G401 (cell line): ENCODE measurements at regions not wholly inside any gene's neighbourhood (a gene's known extent, or its start where the extent isn't known, plus 50 kb on each side); places are given as distances from the start of the nearest gene placed in this dataset.
"Not testable (repeated sequence)": the region's sequence is repeated elsewhere in the genome, so short reads cannot be mapped to it uniquely, and the experiment has no call there.

Source experiments
- DNase-seq: peaks from one replicate; pipeline ENCODE4 v3.0.0-alpha.2; 2015; ENCODE audit warnings: low spot score
- in situ Hi-C: cut with HindIII; loops from 2 replicates; pipeline ENCODE4 v1.10.0; 2016; ENCODE audit warnings: low sequenced_read_pairs, mixed read lengths

DNA sequence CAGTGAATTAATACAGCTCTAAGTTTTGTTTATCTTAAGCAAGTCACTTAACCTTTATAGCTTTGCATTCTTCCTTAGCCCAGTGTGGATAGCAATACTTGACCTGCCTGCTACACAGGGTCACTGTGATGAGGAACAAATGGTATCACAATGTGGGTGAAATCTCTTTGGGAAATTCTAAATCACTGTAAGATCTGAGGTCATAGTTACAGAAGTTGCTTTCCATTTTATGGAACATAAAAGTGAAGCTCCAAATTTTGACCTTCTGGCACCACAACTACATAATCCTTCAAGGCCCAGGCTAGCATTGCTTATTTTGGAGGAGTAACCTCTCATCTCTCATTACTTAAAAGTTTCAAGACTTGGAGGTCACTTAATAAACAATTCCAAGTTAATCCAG is 227.7 kb downstream of the USP46 start:
- DNase-seq, result no peak
- in situ Hi-C loops, result no loop called here

GRCh38 chr4:52431869-52432268 is 227.2 kb downstream of the USP46 start:
- in situ Hi-C loops, result no loop called here
- DNase-seq, result no peak

GRCh38 chr4:52442524-52442923 is 216.6 kb downstream of the USP46 start:
- in situ Hi-C loops, DNase-seq: not testable (repeated sequence)

DNA sequence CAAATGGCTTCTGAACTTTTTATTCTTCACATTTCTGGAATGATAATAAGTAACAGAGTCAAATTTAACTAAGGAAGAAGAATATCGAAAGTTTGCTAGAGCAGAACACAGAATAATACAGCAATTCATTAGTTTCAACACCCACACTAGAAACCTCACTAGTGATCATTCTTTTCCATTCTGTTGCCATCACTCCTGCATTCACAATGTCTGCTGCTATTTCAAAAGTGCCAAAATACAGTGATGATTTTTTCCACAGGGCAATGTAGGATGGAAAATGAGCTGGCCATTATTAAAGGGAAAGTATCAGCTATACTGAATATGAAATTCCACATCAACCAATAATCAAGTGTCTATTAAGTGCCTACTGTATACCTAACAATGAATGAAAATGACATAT is 186.7 kb downstream of the USP46 start:
- in situ Hi-C loops, result no loop called here
- DNase-seq, result no peak

- in situ Hi-C loops, result no loop called here
- no peak for DNase-seq
These were observed 181.8 kb downstream of the USP46 start for GRCh38 chr4:52477191-52477780.

GRCh38 chr4:52483186-52483890 is 175.8 kb downstream of the USP46 start:
- DNase-seq, result no peak
- in situ Hi-C loops, result no loop called here

DNA sequence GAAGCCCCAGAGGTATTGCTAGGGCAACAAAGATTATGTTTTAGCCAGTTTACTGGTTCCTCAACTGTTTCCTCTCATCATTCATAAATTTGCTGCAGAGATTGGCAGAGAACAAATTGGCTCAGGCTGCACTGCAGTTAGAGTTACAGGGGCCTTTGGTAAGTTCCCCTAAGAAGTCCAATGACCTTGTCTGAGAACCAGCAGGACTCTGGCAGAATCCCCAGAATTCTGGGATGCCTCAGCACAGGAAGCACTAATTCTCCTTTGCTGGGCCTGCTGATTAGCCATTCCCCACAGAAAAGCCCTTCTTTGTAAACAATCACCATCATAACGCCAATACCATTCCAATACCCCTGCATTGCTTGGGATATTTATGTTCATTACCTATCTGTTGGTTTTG is 151.3 kb downstream of the USP46 start:
- in situ Hi-C loops, result no loop called here
- DNase-seq, result peak; percentile 44

DNA sequence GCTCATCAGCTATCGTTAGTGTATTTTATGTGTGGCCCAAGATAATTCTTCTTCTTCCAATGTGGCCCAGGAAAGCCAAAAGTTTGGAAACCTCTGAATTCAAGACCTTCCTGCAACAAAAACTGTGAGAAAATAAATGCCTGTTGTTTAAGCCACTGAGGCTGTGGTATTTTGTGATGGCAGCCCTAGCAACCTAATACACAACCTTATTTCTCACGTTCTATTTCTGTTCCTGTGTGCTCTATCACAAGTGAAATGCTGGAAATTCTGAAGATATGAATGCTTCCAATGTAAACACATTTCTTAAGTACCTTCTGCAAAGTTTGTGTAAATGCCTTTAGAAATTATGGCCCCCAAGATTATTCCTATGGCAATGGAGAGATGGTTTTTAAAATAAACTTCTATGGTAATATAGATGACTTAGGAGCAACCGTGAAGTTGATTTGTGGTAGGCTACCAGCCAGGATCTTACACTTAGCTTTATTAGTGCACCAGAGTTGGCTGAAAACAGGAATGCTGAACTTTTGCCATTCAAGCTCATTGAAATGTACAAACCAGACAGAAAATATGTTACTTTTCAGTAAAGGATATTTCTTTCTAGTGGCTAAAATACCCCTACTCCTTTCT is 148.0 kb downstream of the USP46 start:
- in situ Hi-C loops, result no loop called here
- DNase-seq, result no peak

DNA sequence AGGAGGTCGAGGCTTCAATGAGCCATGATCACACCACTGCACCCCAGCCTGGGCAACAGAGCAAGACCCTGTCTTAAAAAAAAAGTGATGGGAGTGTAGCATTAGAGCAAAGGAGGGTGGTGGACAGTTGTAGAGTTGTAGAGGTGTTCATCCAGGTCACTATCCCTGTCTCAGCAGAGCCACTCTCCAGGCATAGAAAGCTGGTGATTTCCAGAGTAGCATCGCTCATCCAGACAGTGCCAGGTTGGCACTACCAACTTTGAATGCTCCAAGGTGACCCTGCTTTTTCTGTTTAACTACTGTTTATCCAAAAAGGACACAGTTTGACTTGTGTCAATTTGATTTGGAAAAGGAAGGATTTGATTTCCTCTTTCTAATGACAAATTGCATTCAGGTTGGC is 147.3 kb downstream of the USP46 start:
- in situ Hi-C loops, result no loop called here
- no peak for DNase-seq

DNA sequence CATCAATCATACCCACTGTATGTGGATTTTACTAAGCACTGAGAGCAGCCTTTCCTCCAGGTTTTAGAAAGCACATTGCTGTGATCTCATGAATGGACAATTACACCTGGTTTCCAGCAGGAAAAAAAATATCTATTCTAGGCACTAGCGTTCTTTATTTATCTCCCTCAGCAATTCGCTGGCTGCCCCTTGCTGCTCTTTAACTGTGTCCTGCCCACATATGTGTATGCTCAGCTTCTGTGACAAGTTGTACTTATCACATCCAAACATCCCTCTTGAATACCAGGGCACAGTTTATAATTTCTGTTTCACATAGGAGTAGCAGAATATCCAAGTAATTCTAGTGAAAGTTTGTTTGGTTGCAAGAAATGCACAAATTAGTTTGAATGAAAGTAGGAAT is 146.8 kb downstream of the USP46 start:
- no peak for DNase-seq
- in situ Hi-C loops, result no loop called here

GRCh38 chr4:52522093-52522492 is 137.0 kb downstream of the USP46 start:
- DNase-seq, in situ Hi-C loops: not testable (repeated sequence)

- in situ Hi-C loops, result no loop called here
- no peak for DNase-seq
These were observed 129.1 kb downstream of the USP46 start for GRCh38 chr4:52529983-52530382.

DNA sequence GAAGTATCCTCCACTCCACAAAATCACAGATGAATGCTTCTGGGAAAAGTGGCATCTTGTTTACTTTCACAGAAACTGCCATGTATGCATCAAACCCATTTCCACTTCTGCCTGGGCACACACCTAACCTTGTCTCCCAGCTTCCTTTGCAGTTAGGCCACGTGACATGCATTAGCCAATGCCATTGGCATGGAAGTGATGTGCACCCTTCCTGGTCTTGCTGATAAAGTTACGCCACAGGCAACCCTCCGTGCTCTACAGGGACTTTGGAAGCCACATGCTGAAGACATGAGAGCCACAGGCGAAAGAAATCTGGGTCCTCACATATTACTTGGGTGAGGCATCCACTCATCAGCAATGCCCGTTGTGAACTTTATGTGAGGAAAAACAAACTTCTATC is 123.3 kb downstream of the USP46 start:
- in situ Hi-C loops, result no loop called here

More for the DNA sequence above, 123.3 kb downstream of the USP46 start:
- DNase-seq, result no peak
